Mucosa of descending colon (tissue), 3 donors: ENCODE measurements at regions not wholly inside any gene's neighbourhood (a gene's known extent, or its start where the extent isn't known, plus 50 kb on each side); places are given as distances from the start of the nearest gene placed in this dataset.
"Not testable (repeated sequence)": the region's sequence is repeated elsewhere in the genome, so short reads cannot be mapped to it uniquely, and the experiment has no call there.

Experiments used
- ATAC-seq: fragments of 200-7000 bp; cut with Tn5 transposase; one replicate; pipeline ENCODE4 v1.9.1; 2020; ENCODE audit warnings: mild to moderate bottlenecking, moderate library complexity
- DNase-seq, 3 donors: peaks; one replicate each; pipeline ENCODE4 v3.0.0-alpha.2; 2020
- H3K36me3 ChIP-seq: fragments of 200-600 bp; one replicate; pipeline ENCODE4 v1.8.0; 2021; ENCODE audit warnings: low read depth, mild to moderate bottlenecking
- H3K4me1 ChIP-seq: fragments of 200-600 bp; one replicate; pipeline ENCODE4 v1.8.0; 2021; ENCODE audit warnings: low read depth, mild to moderate bottlenecking
- H3K4me3 ChIP-seq: fragments of 200-600 bp; one replicate; pipeline ENCODE4 v1.8.0; 2021; ENCODE audit warnings: mild to moderate bottlenecking
- H3K9me3 ChIP-seq: fragments of 200-600 bp; one replicate; pipeline ENCODE4 v1.8.0; 2021; ENCODE audit warnings: mild to moderate bottlenecking
- CTCF ChIP-seq: fragments of 200-600 bp; IDR thresholded peaks from one replicate; pipeline ENCODE4 v1.8.0; 2022; ENCODE audit warnings: antibody characterized with exemption, mild to moderate bottlenecking
- intact Hi-C, 2 donors: fragments of 100-400 bp; cut with DNase I in 1 of 2; cut with micrococcal nuclease in 1 of 2; formaldehyde crosslinking; loops; one replicate each; pipeline versions ENCODE4 v1.11.0 to v1.11.1; 2022; cut with DNase I, micrococcal nuclease
- donor health status: DM: no; HTN: no; CAD: no; lungs with moderate emphysema.
- donor health status: DM: no; HTN: no; CAD: no.
- donor health status: DM: no; HTN: yes; CAD: no.

DNA sequence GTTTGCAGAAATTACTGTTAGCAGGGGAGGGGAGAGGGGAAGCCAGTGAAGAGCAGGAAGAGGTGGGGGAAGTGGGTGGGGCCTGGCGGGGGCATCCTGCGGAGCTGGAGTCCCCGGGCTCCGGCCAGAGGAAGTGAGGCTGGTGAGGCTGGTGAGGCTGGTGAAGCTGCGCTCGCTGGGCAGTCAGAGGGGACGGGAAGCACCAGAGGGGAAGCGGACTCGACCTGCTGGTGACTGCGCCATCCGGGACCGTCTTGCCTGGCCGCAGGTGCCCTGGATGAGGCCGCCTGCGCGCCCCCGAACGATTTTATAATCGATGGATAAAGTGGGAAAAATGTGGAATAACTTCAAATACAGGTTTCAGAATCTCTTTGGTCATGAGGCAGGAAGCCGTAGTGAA lies 635.3 kb upstream of the MARCKS start:
- Histone ChIP-seq H3K9me3 (no peaks in the 10 kb centered on the region), H3K4me3 (no peak overlapping the region), H3K4me1 (no peaks in the 10 kb centered on the region), H3K36me3 (no peaks in the 10 kb centered on the region)
- ATAC-seq (no peak), DNase-seq (peak in 1 of 3 donors; percentile 43)
- intact Hi-C loops = no loop called here
- TF ChIP-seq CTCF = no peak

DNA sequence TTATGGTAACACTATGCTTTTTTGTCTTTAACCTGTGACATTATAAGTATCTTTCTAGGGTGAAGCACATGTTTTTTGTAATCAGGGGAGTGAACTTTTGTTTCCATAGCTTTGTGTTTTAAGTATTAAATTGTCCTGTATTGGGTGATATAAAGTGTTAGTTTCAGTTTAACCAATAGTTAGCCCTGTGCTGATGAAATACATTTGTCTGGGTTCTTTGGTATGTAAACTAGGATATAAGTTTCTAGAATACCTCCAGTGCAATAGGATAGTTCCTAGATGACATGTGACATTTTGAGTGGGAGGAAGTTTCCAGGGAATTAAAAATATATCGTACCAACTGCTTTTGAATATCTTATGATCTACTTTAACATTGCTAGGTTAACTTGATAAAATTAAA lies 611.0 kb upstream of the MARCKS start:
- ATAC-seq = no peak
- intact Hi-C loops = no loop called here
- no peak for TF ChIP-seq CTCF

GRCh38 chr6:113248532-113248931 lies 608.6 kb upstream of the MARCKS start:
- Histone ChIP-seq H3K36me3 (no peaks in the 10 kb centered on the region), H3K9me3 (no peaks in the 10 kb centered on the region), H3K4me3 (no peak overlapping the region), H3K4me1 (no peaks in the 10 kb centered on the region)
- intact Hi-C loops = no loop called here
- no peak for TF ChIP-seq CTCF
- DNase-seq (no peak), ATAC-seq (no peak)

More for the DNA sequence above, 611.0 kb upstream of the MARCKS start:
- no peak for DNase-seq
- no peaks in the 10 kb centered on the region for H3K9me3 ChIP-seq
- H3K4me3 ChIP-seq = no peak overlapping the region
- no peaks in the 10 kb centered on the region for H3K36me3 ChIP-seq
- no peaks in the 10 kb centered on the region for H3K4me1 ChIP-seq

GRCh38 chr6:113254194-113254593 lies 603.0 kb upstream of the MARCKS start:
- H3K36me3 ChIP-seq, ATAC-seq, H3K4me3 ChIP-seq, H3K4me1 ChIP-seq, DNase-seq, intact Hi-C loops, H3K9me3 ChIP-seq: not testable (repeated sequence)

DNA sequence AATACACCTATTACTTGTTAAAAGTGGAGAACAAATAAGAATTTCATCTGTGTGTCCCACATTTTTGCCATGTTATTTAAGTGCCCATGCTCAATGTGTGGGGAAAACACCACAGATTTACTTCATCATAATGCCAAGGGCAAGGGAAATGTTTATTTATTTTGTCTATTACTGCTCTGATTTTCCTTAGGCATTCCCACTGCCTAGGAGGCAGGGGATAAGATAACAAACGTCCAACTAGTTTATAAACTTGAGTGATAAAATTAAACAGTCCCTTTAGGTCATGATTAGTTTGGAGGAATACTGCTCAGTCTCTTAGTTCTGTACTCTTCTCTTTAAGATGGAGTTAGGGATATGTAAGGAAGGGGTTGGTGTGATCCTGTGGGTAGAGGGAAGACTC lies 598.4 kb upstream of the MARCKS start:
- intact Hi-C loops = no loop called here
- Histone ChIP-seq H3K36me3 (no peaks in the 10 kb centered on the region), H3K4me3 (no peak overlapping the region), H3K4me1 (no peaks in the 10 kb centered on the region), H3K9me3 (peaks cover 2% of the 10 kb centered on the region)
- TF ChIP-seq CTCF = no peak
- DNase-seq = no peak
- no peak for ATAC-seq

DNA sequence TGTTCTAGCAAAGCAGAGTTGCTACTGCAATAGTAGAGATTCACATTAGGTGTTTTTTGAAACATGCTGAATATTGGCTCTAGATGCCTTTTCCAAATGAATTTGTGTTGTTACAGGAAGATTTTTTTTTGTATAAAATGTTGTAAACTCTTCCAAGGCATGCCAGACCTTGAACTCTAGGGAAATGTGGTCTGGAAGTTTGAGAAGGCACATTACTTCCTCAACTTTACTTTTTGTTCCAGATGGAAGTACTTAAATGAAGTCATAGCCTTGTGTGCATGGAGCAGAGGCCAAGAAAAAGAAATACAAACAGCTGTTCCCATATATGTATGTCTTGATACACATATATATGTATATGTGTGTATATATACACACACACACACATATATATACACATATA lies 585.7 kb upstream of the MARCKS start:
- no peak for ATAC-seq
- intact Hi-C loops = no loop called here
- TF ChIP-seq CTCF = no peak
- Histone ChIP-seq H3K4me3 (no peak overlapping the region), H3K4me1 (no peaks in the 10 kb centered on the region), H3K9me3 (peaks cover 38% of the 10 kb centered on the region), H3K36me3 (no peaks in the 10 kb centered on the region)
- DNase-seq = no peak
